ENCODE measurements at regions not wholly inside any gene's neighbourhood (a gene's known extent, or its start where the extent isn't known, plus 50 kb on each side); places are given as distances from the start of the nearest gene placed in this dataset.

- no peak overlapping the region for H2BK15ac ChIP-seq (ENCODE audit: low read length)
- no peak overlapping the region for H3K4me2 ChIP-seq (ENCODE audit: insufficient read depth, low read length, poor library complexity, severe bottlenecking)
- H3K23ac ChIP-seq (ENCODE audit: low read depth, low read length, poor library complexity), result no peak overlapping the region
- no peak overlapping the region for H4K91ac ChIP-seq (ENCODE audit: low read depth, low read length, poor library complexity)
- no CpG with 5 or more reads among the region's 3 CpGs for WGBS, 2 donors (ENCODE audit: extremely low coverage in 2 of 2, insufficient read length in 2 of 2, insufficient replicate concordance in 1 of 2)
- no peak overlapping the region for H3K4me3 ChIP-seq (ENCODE audit: low read length in 2 of 2)
- H3K4ac ChIP-seq (ENCODE audit: low read length), result no peak overlapping the region
- H2BK12ac ChIP-seq (ENCODE audit: low read length), result no peak overlapping the region
- no peaks in the 10 kb centered on the region for H3K79me1 ChIP-seq (ENCODE audit: low read depth, low read length)
- H3K9ac ChIP-seq (ENCODE audit: low read depth, low read length, poor library complexity), result no peak overlapping the region
- H2BK120ac ChIP-seq (ENCODE audit: low read depth, low read length), result no peak overlapping the region
- H3K14ac ChIP-seq (ENCODE audit: low read length), result no peak overlapping the region
- H3K4me1 ChIP-seq (ENCODE audit: control insufficient read depth in 2 of 2, insufficient read depth in 1 of 2, low read depth in 1 of 2, low read length in 2 of 2), result no peaks in the 10 kb centered on the region
- no peak overlapping the region for H2AFZ ChIP-seq (ENCODE audit: low read length)
- no peak overlapping the region for H4K8ac ChIP-seq (ENCODE audit: low read depth, low read length)
- no peak for DNase-seq (ENCODE audit: low spot score)
- H3K9me3 ChIP-seq (replicated peaks in 1 of 2; ENCODE audit: control insufficient read depth in 2 of 2, insufficient read depth in 1 of 2, low read depth in 1 of 2, low read length in 2 of 2), result no peaks in the 10 kb centered on the region
- no peak overlapping the region for H3K27ac ChIP-seq (replicated peaks; ENCODE audit: low read length)
- no peaks in the 10 kb centered on the region for H3K36me3 ChIP-seq (replicated peaks in 1 of 2; ENCODE audit: control insufficient read depth in 2 of 2, insufficient read depth in 2 of 2, low read length in 2 of 2)
- H3K27me3 ChIP-seq (ENCODE audit: control insufficient read depth in 3 of 3, insufficient read depth in 3 of 3, low read depth in 1 of 3, low read length in 3 of 3), result no peaks in the 10 kb centered on the region
- no peak overlapping the region for H3K18ac ChIP-seq (ENCODE audit: low read length)
- H2AK5ac ChIP-seq (ENCODE audit: low read depth, low read length), result no peak overlapping the region
- no peak overlapping the region for H2BK5ac ChIP-seq (ENCODE audit: low read length)
These were observed 762.7 kb downstream of the TLE1 start for GRCh38 chr9:80926611-80927010.

DNA sequence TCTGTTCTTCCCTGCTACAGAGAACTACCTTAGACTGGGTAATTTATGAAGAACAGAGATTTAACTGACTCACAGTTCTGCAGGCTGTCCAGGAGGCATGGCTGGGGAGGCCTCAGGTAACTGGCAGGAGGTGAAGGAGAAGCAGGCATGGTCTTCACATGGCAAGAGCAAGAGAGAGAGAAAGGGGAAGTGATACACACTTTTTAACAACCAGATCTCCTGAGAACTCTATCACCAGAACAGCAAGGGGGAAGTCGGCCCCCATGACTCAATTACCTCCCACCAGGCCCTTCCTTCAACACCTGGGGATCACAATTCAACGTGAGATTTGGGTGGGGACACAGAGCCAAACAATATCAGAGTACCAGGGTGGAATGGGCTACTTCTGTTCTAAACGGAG is 766.8 kb downstream of the TLE1 start:
- no peak overlapping the region for H4K8ac ChIP-seq (ENCODE audit: low read depth, low read length)
- H3K4ac ChIP-seq (ENCODE audit: low read length), result no peak overlapping the region
- H3K4me1 ChIP-seq (ENCODE audit: control insufficient read depth in 2 of 2, insufficient read depth in 1 of 2, low read depth in 1 of 2, low read length in 2 of 2), result no peaks in the 10 kb centered on the region
- no peak overlapping the region for H3K14ac ChIP-seq (ENCODE audit: low read length)
- H3K27ac ChIP-seq (replicated peaks; ENCODE audit: low read length), result no peak overlapping the region
- WGBS, 2 donors (ENCODE audit: extremely low coverage in 2 of 2, insufficient read length in 2 of 2, insufficient replicate concordance in 1 of 2), result no CpG with 5 or more reads among the region's 3 CpGs
- H2BK15ac ChIP-seq (ENCODE audit: low read length), result no peak overlapping the region
- H4K91ac ChIP-seq (ENCODE audit: low read depth, low read length, poor library complexity), result no peak overlapping the region
- no peak for DNase-seq (ENCODE audit: low spot score)
- no peak overlapping the region for H2BK120ac ChIP-seq (ENCODE audit: low read depth, low read length)
- no peak overlapping the region for H3K4me2 ChIP-seq (ENCODE audit: insufficient read depth, low read length, poor library complexity, severe bottlenecking)
- no peak overlapping the region for H3K23ac ChIP-seq (ENCODE audit: low read depth, low read length, poor library complexity)
- H3K9me3 ChIP-seq (replicated peaks in 1 of 2; ENCODE audit: control insufficient read depth in 2 of 2, insufficient read depth in 1 of 2, low read depth in 1 of 2, low read length in 2 of 2), result peaks cover 0 to 2% of the 10 kb centered on the region in 2 donors
- no peaks in the 10 kb centered on the region for H3K79me1 ChIP-seq (ENCODE audit: low read depth, low read length)
- H3K27me3 ChIP-seq (ENCODE audit: control insufficient read depth in 3 of 3, insufficient read depth in 3 of 3, low read depth in 1 of 3, low read length in 3 of 3), result no peaks in the 10 kb centered on the region
- H2AK5ac ChIP-seq (ENCODE audit: low read depth, low read length), result no peak overlapping the region
- H3K18ac ChIP-seq (ENCODE audit: low read length), result no peak overlapping the region
- H2AFZ ChIP-seq (ENCODE audit: low read length), result no peak overlapping the region
- H3K4me3 ChIP-seq (ENCODE audit: low read length in 2 of 2), result no peak overlapping the region
- no peaks in the 10 kb centered on the region for H3K36me3 ChIP-seq (replicated peaks in 1 of 2; ENCODE audit: control insufficient read depth in 2 of 2, insufficient read depth in 2 of 2, low read length in 2 of 2)
- H2BK12ac ChIP-seq (ENCODE audit: low read length), result no peak overlapping the region
- no peak overlapping the region for H2BK5ac ChIP-seq (ENCODE audit: low read length)
- no peak overlapping the region for H3K9ac ChIP-seq (ENCODE audit: low read depth, low read length, poor library complexity)

DNA sequence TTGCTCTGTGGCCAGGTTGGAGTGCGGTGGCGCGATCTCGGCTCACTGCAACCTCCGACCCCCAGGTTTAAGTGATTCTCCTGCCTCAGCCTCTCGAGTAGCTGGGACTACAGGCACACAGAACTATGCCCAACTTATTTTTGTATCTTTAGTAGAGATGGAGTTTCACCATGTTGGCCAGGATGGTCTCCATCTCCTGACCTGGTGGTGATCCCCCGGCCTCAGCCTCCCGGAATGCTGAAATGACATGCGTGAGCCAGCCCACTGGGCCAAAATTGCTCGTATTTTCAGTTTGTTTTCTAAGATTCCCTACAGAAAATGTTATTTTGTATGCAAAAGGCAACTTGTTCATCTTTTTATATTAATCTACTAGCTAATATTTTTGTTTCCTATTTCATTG is 782.6 kb downstream of the TLE1 start:
- no peak overlapping the region for H2BK120ac ChIP-seq (ENCODE audit: low read depth, low read length)
- no CpG with 5 or more reads among the region's 10 CpGs for WGBS, 2 donors (ENCODE audit: extremely low coverage in 2 of 2, insufficient read length in 2 of 2, insufficient replicate concordance in 1 of 2)
- no peak overlapping the region for H2AK5ac ChIP-seq (ENCODE audit: low read depth, low read length)
- H3K14ac ChIP-seq (ENCODE audit: low read length), result no peak overlapping the region
- no peaks in the 10 kb centered on the region for H3K27me3 ChIP-seq (ENCODE audit: control insufficient read depth in 3 of 3, insufficient read depth in 3 of 3, low read depth in 1 of 3, low read length in 3 of 3)
- no peak overlapping the region for H3K4me2 ChIP-seq (ENCODE audit: insufficient read depth, low read length, poor library complexity, severe bottlenecking)
- H3K4ac ChIP-seq (ENCODE audit: low read length), result no peak overlapping the region
- no peaks in the 10 kb centered on the region for H3K9me3 ChIP-seq (replicated peaks in 1 of 2; ENCODE audit: control insufficient read depth in 2 of 2, insufficient read depth in 1 of 2, low read depth in 1 of 2, low read length in 2 of 2)
- DNase-seq (ENCODE audit: low spot score), result no peak
- no peak overlapping the region for H2BK12ac ChIP-seq (ENCODE audit: low read length)
- no peaks in the 10 kb centered on the region for H3K36me3 ChIP-seq (replicated peaks in 1 of 2; ENCODE audit: control insufficient read depth in 2 of 2, insufficient read depth in 2 of 2, low read length in 2 of 2)
- H2BK5ac ChIP-seq (ENCODE audit: low read length), result no peak overlapping the region
- no peaks in the 10 kb centered on the region for H3K4me1 ChIP-seq (ENCODE audit: control insufficient read depth in 2 of 2, insufficient read depth in 1 of 2, low read depth in 1 of 2, low read length in 2 of 2)
- H3K23ac ChIP-seq (ENCODE audit: low read depth, low read length, poor library complexity), result no peak overlapping the region
- H4K91ac ChIP-seq (ENCODE audit: low read depth, low read length, poor library complexity), result no peak overlapping the region
- H3K79me1 ChIP-seq (ENCODE audit: low read depth, low read length), result no peaks in the 10 kb centered on the region
- no peak overlapping the region for H2AFZ ChIP-seq (ENCODE audit: low read length)
- H4K8ac ChIP-seq (ENCODE audit: low read depth, low read length), result no peak overlapping the region
- no peak overlapping the region for H3K4me3 ChIP-seq (ENCODE audit: low read length in 2 of 2)
- H3K18ac ChIP-seq (ENCODE audit: low read length), result no peak overlapping the region
- H3K9ac ChIP-seq (ENCODE audit: low read depth, low read length, poor library complexity), result no peak overlapping the region
- H3K27ac ChIP-seq (replicated peaks; ENCODE audit: low read length), result no peak overlapping the region
- no peak overlapping the region for H2BK15ac ChIP-seq (ENCODE audit: low read length)

DNA sequence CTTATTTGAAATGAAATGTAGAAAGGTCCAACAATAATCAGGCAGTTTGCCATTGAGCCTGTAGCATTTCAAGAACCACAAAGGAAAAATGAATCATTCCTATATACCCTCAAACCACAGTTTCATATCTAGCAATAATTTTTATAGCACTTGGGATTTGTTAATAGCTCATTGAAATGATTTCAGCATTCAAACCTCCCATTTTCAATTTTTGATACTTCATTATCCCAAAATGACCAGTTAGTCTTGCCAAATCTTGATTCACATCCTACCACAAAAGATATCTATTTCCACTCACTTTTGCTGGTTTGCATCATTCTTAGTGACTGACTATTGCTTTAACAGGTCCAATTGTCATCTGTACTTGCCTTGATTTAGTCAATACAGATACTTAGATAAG is 790.1 kb downstream of the TLE1 start:
- Histone ChIP-seq H3K4me1 (ENCODE audit: control insufficient read depth in 2 of 2, insufficient read depth in 1 of 2, low read depth in 1 of 2, low read length in 2 of 2) (no peaks in the 10 kb centered on the region), H3K27me3 (ENCODE audit: control insufficient read depth in 3 of 3, insufficient read depth in 3 of 3, low read depth in 1 of 3, low read length in 3 of 3) (no peaks in the 10 kb centered on the region), H3K9ac (ENCODE audit: low read depth, low read length, poor library complexity) (no peak overlapping the region), H3K23ac (ENCODE audit: low read depth, low read length, poor library complexity) (no peak overlapping the region), H3K14ac (ENCODE audit: low read length) (no peak overlapping the region), H4K8ac (ENCODE audit: low read depth, low read length) (no peak overlapping the region), H3K4ac (ENCODE audit: low read length) (no peak overlapping the region), H2BK12ac (ENCODE audit: low read length) (no peak overlapping the region), H2AFZ (ENCODE audit: low read length) (no peak overlapping the region), H2BK5ac (ENCODE audit: low read length) (no peak overlapping the region), H3K9me3 (replicated peaks in 1 of 2; ENCODE audit: control insufficient read depth in 2 of 2, insufficient read depth in 1 of 2, low read depth in 1 of 2, low read length in 2 of 2) (peaks cover 0 to 4% of the 10 kb centered on the region in 2 donors), H2AK5ac (ENCODE audit: low read depth, low read length) (no peak overlapping the region), H3K79me1 (ENCODE audit: low read depth, low read length) (no peaks in the 10 kb centered on the region), H3K4me2 (ENCODE audit: insufficient read depth, low read length, poor library complexity, severe bottlenecking) (no peak overlapping the region), H2BK15ac (ENCODE audit: low read length) (no peak overlapping the region), H3K27ac (replicated peaks; ENCODE audit: low read length) (no peak overlapping the region), H3K36me3 (replicated peaks in 1 of 2; ENCODE audit: control insufficient read depth in 2 of 2, insufficient read depth in 2 of 2, low read length in 2 of 2) (no peaks in the 10 kb centered on the region), H3K18ac (ENCODE audit: low read length) (no peak overlapping the region), H4K91ac (ENCODE audit: low read depth, low read length, poor library complexity) (no peak overlapping the region), H2BK120ac (ENCODE audit: low read depth, low read length) (no peak overlapping the region), H3K4me3 (ENCODE audit: low read length in 2 of 2) (no peak overlapping the region)
- DNase-seq (ENCODE audit: low spot score), result no peak
